Activated naive CD4-positive, alpha-beta T cell (primary cell): ENCODE measurements at regions not wholly inside any gene's neighbourhood (a gene's known extent, or its start where the extent isn't known, plus 50 kb on each side); places are given as distances from the start of the nearest gene placed in this dataset.
"Not testable (repeated sequence)": the region's sequence is repeated elsewhere in the genome, so short reads cannot be mapped to it uniquely, and the experiment has no call there.

Source experiments
- DNase-seq, 4 experiments: peaks; one replicate each; lab custom pipeline; 2025; lab: John Stamatoyannopoulos, UW

- DNase-seq = no peak
Observed at GRCh38 chr1:29410476-29410875, 174.2 kb downstream of the PTPRU start.

GRCh38 chr1:29409616-29410015 lies 173.3 kb downstream of the PTPRU start:
- DNase-seq = no peak

- DNase-seq = no peak
Observed at GRCh38 chr1:29408831-29409605, 172.7 kb downstream of the PTPRU start.

GRCh38 chr1:29406814-29407213 lies 170.5 kb downstream of the PTPRU start:
- DNase-seq = no peak

- not testable (repeated sequence) for DNase-seq
Observed at GRCh38 chr1:29400203-29400602, 163.9 kb downstream of the PTPRU start.

GRCh38 chr1:29399465-29399864 lies 163.1 kb downstream of the PTPRU start:
- DNase-seq = no peak

- DNase-seq = no peak
Observed at GRCh38 chr1:29398431-29398830, 162.1 kb downstream of the PTPRU start.

GRCh38 chr1:29397981-29398380 lies 161.7 kb downstream of the PTPRU start:
- DNase-seq = no peak

GRCh38 chr1:29397256-29397590 lies 160.9 kb downstream of the PTPRU start:
- no peak for DNase-seq

- no peak for DNase-seq
Observed at GRCh38 chr1:29396438-29397255, 160.3 kb downstream of the PTPRU start.

GRCh38 chr1:29395736-29396437 lies 159.6 kb downstream of the PTPRU start:
- DNase-seq = no peak

- no peak for DNase-seq
Observed at GRCh38 chr1:29394521-29395225, 158.4 kb downstream of the PTPRU start.

- DNase-seq = no peak
Observed at GRCh38 chr1:29393451-29393826, 157.1 kb downstream of the PTPRU start.

GRCh38 chr1:29392486-29393450 lies 156.4 kb downstream of the PTPRU start:
- no peak for DNase-seq

GRCh38 chr1:29392036-29392435 lies 155.7 kb downstream of the PTPRU start:
- DNase-seq = no peak

GRCh38 chr1:29391362-29391880 lies 155.1 kb downstream of the PTPRU start:
- DNase-seq = no peak

- DNase-seq = no peak
Observed at GRCh38 chr1:29390491-29391361, 154.4 kb downstream of the PTPRU start.

- DNase-seq = no peak
Observed at GRCh38 chr1:29390075-29390474, 153.8 kb downstream of the PTPRU start.

- DNase-seq = no peak
Observed at GRCh38 chr1:29389533-29390041, 153.3 kb downstream of the PTPRU start.

- DNase-seq = no peak
Observed at GRCh38 chr1:29388884-29389283, 152.6 kb downstream of the PTPRU start.
